Uterus (tissue), 2 donors: ENCODE measurements at regions not wholly inside any gene's neighbourhood (a gene's known extent, or its start where the extent isn't known, plus 50 kb on each side); places are given as distances from the start of the nearest gene placed in this dataset.

ENCODE experiments used
- POLR2A ChIP-seq, 2 donors: fragments of 450-650 bp; IDR thresholded peaks; one replicate each; pipeline ENCODE4 v1.6.1; 2016; ENCODE audit warnings: antibody characterized with exemption in 2 of 2, mild to moderate bottlenecking in 1 of 2, moderate library complexity in 1 of 2
- TF ChIP-seq, protein P1 (sequence below), 4 experiments: fragments of 200-600 bp in 2 of 4; fragments of 450-650 bp in 2 of 4; sonication (generic) in 2 of 4; IDR thresholded peaks; one replicate each; pipeline ENCODE4 v1.5.1; 2016 to 2019; ENCODE audit warnings: antibody characterized with exemption in 4 of 4, mild to moderate bottlenecking in 2 of 4, moderate library complexity in 1 of 4

DNA sequence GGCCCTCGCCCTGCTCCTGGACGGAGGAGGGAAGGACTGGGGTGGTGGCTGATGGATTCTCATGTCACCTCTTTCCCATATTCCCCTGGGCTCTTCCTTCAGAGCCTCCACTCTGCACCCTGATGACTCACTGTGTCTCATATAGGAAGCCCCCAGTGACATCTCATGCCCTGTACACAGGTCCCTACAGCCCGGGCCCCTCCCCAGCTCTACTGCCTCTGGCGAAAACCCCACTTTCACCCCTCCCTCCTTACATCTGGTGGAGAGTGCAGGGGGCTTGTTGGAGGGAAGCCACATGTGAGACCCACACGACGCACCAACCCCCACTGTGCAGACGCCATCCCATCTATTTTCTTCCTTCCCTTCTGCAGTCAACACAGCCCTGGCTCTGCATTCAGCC is 72.8 kb upstream of the ZNF479 start:
- TF ChIP-seq, protein P1, sequence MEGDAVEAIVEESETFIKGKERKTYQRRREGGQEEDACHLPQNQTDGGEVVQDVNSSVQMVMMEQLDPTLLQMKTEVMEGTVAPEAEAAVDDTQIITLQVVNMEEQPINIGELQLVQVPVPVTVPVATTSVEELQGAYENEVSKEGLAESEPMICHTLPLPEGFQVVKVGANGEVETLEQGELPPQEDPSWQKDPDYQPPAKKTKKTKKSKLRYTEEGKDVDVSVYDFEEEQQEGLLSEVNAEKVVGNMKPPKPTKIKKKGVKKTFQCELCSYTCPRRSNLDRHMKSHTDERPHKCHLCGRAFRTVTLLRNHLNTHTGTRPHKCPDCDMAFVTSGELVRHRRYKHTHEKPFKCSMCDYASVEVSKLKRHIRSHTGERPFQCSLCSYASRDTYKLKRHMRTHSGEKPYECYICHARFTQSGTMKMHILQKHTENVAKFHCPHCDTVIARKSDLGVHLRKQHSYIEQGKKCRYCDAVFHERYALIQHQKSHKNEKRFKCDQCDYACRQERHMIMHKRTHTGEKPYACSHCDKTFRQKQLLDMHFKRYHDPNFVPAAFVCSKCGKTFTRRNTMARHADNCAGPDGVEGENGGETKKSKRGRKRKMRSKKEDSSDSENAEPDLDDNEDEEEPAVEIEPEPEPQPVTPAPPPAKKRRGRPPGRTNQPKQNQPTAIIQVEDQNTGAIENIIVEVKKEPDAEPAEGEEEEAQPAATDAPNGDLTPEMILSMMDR (IDR thresholded peaks at IDR 0.05), result no peak
- TF ChIP-seq POLR2A (IDR thresholded peaks at IDR 0.05), result no peak
